Uterus (tissue), 2 donors: ENCODE measurements at regions not wholly inside any gene's neighbourhood (a gene's known extent, or its start where the extent isn't known, plus 50 kb on each side); places are given as distances from the start of the nearest gene placed in this dataset.

Experiments
- POLR2A ChIP-seq, 2 donors: fragments of 450-650 bp; IDR thresholded peaks; one replicate each; pipeline ENCODE4 v1.6.1; 2016; ENCODE audit warnings: antibody characterized with exemption in 2 of 2, mild to moderate bottlenecking in 1 of 2, moderate library complexity in 1 of 2
- TF ChIP-seq, protein P1 (sequence below), 4 experiments: fragments of 200-600 bp in 2 of 4; fragments of 450-650 bp in 2 of 4; sonication (generic) in 2 of 4; IDR thresholded peaks; one replicate each; pipeline ENCODE4 v1.5.1; 2016 to 2019; ENCODE audit warnings: antibody characterized with exemption in 4 of 4, mild to moderate bottlenecking in 2 of 4, moderate library complexity in 1 of 4

DNA sequence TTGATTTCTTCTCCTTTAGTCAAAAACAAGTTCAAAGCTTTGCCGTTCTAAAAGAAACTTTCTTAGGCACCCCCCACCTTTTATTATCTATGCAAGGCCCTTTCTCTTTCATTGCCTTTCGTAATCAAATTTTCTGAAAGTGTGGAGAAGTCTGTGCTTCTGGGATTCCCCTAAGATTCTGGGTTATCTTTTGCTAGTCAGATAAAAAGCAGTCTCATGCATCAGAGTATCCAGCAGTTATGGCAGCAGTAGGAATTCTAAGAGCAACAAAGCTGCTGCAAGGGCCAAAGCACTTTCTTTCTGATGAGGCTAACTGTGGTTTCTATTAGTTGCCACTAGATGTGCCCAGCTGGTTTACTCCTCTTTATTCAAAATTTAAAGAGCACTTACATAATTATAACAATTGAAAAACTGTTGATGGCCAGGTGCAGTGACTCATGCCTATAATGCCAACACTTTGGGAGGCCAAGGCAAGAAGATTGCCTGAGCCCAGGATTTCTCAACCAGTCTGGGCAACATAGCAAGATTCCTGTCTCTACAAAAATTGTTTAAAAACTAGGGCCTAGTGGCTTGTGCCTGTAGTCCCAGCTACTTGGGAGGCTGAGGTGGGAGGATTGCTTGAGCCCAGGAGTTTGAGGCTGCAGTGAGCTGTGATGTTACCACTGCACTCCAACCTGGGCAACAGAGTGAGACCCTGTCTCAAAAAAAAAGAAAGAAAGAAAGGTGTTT, 296.2 kb downstream of the PAPSS1 start:
- TF ChIP-seq, protein P1, sequence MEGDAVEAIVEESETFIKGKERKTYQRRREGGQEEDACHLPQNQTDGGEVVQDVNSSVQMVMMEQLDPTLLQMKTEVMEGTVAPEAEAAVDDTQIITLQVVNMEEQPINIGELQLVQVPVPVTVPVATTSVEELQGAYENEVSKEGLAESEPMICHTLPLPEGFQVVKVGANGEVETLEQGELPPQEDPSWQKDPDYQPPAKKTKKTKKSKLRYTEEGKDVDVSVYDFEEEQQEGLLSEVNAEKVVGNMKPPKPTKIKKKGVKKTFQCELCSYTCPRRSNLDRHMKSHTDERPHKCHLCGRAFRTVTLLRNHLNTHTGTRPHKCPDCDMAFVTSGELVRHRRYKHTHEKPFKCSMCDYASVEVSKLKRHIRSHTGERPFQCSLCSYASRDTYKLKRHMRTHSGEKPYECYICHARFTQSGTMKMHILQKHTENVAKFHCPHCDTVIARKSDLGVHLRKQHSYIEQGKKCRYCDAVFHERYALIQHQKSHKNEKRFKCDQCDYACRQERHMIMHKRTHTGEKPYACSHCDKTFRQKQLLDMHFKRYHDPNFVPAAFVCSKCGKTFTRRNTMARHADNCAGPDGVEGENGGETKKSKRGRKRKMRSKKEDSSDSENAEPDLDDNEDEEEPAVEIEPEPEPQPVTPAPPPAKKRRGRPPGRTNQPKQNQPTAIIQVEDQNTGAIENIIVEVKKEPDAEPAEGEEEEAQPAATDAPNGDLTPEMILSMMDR (IDR thresholded peaks at IDR 0.05): no peak
- TF ChIP-seq POLR2A (IDR thresholded peaks at IDR 0.05): no peak
